Ishikawa (cell line): ENCODE measurements at regions not wholly inside any gene's neighbourhood (a gene's known extent, or its start where the extent isn't known, plus 50 kb on each side); places are given as distances from the start of the nearest gene placed in this dataset.

ENCODE experiments used
- CEBPB ChIP-seq: IDR thresholded peaks from 2 replicates; pipeline ENCODE4 v1.6.1; 2012
- CREB1 ChIP-seq: IDR thresholded peaks from 2 replicates; pipeline ENCODE4 v1.6.1; 2012; ENCODE audit warnings: low read depth
- EGR1 ChIP-seq: IDR thresholded peaks from 2 replicates; pipeline ENCODE4 v1.6.1; 2012
- EP300 ChIP-seq: IDR thresholded peaks from 2 replicates; pipeline ENCODE4 v1.6.1; 2012; ENCODE audit warnings: borderline replicate concordance
- FOXM1 ChIP-seq: IDR thresholded peaks from 2 replicates; pipeline ENCODE4 v1.6.1; 2012; ENCODE audit warnings: low read depth, borderline replicate concordance
- MAX ChIP-seq: IDR thresholded peaks from 2 replicates; pipeline ENCODE4 v1.6.1; 2012
- NFIC ChIP-seq: IDR thresholded peaks from 2 replicates; pipeline ENCODE4 v1.6.1; 2012
- RAD21 ChIP-seq: IDR thresholded peaks from 2 replicates; pipeline ENCODE4 v1.6.1; 2012; ENCODE audit warnings: low read depth
- REST ChIP-seq: IDR thresholded peaks from 2 replicates; pipeline ENCODE4 v1.6.1; 2012; ENCODE audit warnings: low read depth, mild to moderate bottlenecking
- TAF1 ChIP-seq: IDR thresholded peaks from 2 replicates; pipeline ENCODE4 v1.6.1; 2012; ENCODE audit warnings: low read depth, mild to moderate bottlenecking
- TCF12 ChIP-seq: IDR thresholded peaks from 2 replicates; pipeline ENCODE4 v1.6.1; 2012; ENCODE audit warnings: low read depth
- TEAD4 ChIP-seq: IDR thresholded peaks from 2 replicates; pipeline ENCODE4 v1.6.1; 2012
- USF1 ChIP-seq: IDR thresholded peaks from 2 replicates; pipeline ENCODE4 v1.6.1; 2012
- YY1 ChIP-seq: IDR thresholded peaks from 2 replicates; pipeline ENCODE4 v1.6.1; 2012; ENCODE audit warnings: low read depth
- ZBTB7A ChIP-seq: IDR thresholded peaks from 2 replicates; pipeline ENCODE4 v1.6.1; 2012; ENCODE audit warnings: low read depth

- TF ChIP-seq CREB1 (no peak), USF1 (no peak), MAX (no peak), NFIC (no peak), EP300 (no peak), RAD21 (no peak), EGR1 (no peak), REST (no peak), TEAD4 (no peak), FOXM1 (no peak), TAF1 (no peak), CEBPB (no peak), YY1 (no peak), TCF12 (no peak), ZBTB7A (no peak)
These were observed 505.4 kb downstream of the KCNT2 start for GRCh38 chr1:196102826-196103225.

DNA sequence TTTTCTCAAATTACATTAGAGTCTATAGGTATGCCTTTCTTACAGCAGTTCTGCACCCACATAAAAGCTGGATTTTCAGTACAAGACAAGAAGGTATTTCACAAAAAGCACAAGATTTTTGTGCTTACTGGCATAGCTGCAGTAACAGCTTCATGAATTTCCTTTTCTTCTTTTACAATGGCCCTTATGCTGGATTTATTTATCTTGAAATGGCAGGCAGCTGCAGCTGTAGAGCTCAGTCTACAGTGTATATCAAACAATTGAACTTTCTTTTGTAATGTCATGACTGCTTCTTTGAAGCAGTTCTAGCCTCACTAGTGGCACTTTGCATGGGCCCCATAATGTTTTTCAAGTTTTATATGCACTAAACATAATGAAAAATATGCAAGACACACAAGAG is 510.2 kb downstream of the KCNT2 start:
- TF ChIP-seq EP300 = no peak
- no peak for TF ChIP-seq USF1
- TF ChIP-seq FOXM1 = no peak
- TF ChIP-seq CEBPB = no peak
- TF ChIP-seq MAX = no peak
- no peak for TF ChIP-seq CREB1
- no peak for TF ChIP-seq TCF12

DNA sequence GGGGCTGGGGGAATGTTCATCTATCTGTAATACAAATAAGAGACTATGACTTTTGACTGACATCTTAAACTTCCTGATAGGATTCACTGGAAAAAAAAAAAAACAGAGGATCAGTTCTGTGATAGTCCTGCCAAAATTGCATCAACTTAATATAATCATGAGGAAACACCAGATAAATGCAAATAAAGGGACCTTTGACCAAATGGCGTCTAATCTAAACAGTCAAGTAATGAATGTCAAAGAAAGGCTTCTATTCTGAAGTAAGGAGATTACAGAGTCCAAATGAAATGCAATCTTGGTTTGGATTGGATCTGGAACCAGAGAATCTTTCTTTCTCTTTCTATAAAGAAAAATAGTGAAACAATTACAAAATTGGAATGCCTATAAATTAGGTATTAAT is 513.4 kb downstream of the KCNT2 start:
- TF ChIP-seq RAD21 = no peak
- TF ChIP-seq YY1 = no peak
- TF ChIP-seq EGR1 = no peak
- TF ChIP-seq TEAD4 = no peak
- TF ChIP-seq EP300 = no peak
- TF ChIP-seq TCF12 = no peak
- TF ChIP-seq CREB1 = no peak
- TF ChIP-seq REST = no peak
- no peak for TF ChIP-seq MAX
- TF ChIP-seq TAF1 = no peak
- TF ChIP-seq ZBTB7A = no peak
- no peak for TF ChIP-seq NFIC
- no peak for TF ChIP-seq CEBPB
- no peak for TF ChIP-seq FOXM1
- TF ChIP-seq USF1 = no peak

GRCh38 chr1:196091397-196092135 is 516.7 kb downstream of the KCNT2 start:
- TF ChIP-seq CREB1 = no peak
- TF ChIP-seq REST = no peak
- no peak for TF ChIP-seq ZBTB7A
- no peak for TF ChIP-seq RAD21
- no peak for TF ChIP-seq USF1
- no peak for TF ChIP-seq MAX
- TF ChIP-seq TEAD4 = no peak
- TF ChIP-seq TCF12 = no peak
- no peak for TF ChIP-seq FOXM1
- no peak for TF ChIP-seq CEBPB
- no peak for TF ChIP-seq EP300
- TF ChIP-seq YY1 = no peak
- TF ChIP-seq TAF1 = no peak
- TF ChIP-seq NFIC = no peak
- TF ChIP-seq EGR1 = no peak
